Endothelial cell of umbilical vein (primary cell): ENCODE measurements at regions not wholly inside any gene's neighbourhood (a gene's known extent, or its start where the extent isn't known, plus 50 kb on each side); places are given as distances from the start of the nearest gene placed in this dataset.

Experiments
- BruUV-seq: library from RNA; stranded (reverse); fragments of 400-500 nt; replicated peaks from 2 replicates; lab custom pipeline; 2021; lab: Mats Ljungman, UMichigan
- CTCF ChIA-PET: fragments of 300-600, 350-600 bp; sonication (Branson Sonifier 250); formaldehyde crosslinking; loops from one replicate; lab custom pipeline; 2021; ENCODE audit warnings: antibody characterized with exemption, inconsistent platforms; lab: Charles Lee
- POLR2A ChIA-PET: fragments of 300-600, 350-600 bp; sonication (Branson Sonifier 250); formaldehyde crosslinking; loops from one replicate; lab custom pipeline; 2021; ENCODE audit warnings: antibody characterized with exemption, inconsistent platforms; lab: Charles Lee
- DNase-seq: peaks from one replicate; pipeline ENCODE4 v3.0.0-alpha.2; 2011; ENCODE audit warnings: low read depth, low spot score
- FAIRE-seq: peaks from 2 replicates; lab custom pipeline; 2011; peaks lifted over from hg19 to GRCh38; lab: Jason Lieb, UNC
- H2AFZ ChIP-seq: 2 replicates; pipeline ENCODE4 v1.6.0; 2012; ENCODE audit warnings: low read depth, low read length, control low read depth, inconsistent platforms
- H3K27ac ChIP-seq: 2 replicates; pipeline ENCODE4 v1.5.1; 2011; ENCODE audit warnings: low read depth, mild to moderate bottlenecking, control low read depth, low read length, moderate library complexity; ENCODE audit not compliant: insufficient read depth
- H3K27me3 ChIP-seq, 2 experiments: 2 replicates each; pipeline versions ENCODE4 v1.6.0 to v1.6.1; 2011; ENCODE audit warnings: low read length in 2 of 2, mixed read lengths in 1 of 2; ENCODE audit not compliant: control insufficient read depth in 2 of 2, insufficient read depth in 2 of 2
- H3K36me3 ChIP-seq, 2 experiments: 2 replicates in 1 of 2; 3 replicates in 1 of 2; pipeline ENCODE4 v1.5.1; 2011; ENCODE audit warnings: low read length in 2 of 2, mild to moderate bottlenecking in 1 of 2, moderate library complexity in 1 of 2; ENCODE audit not compliant: control insufficient read depth in 2 of 2, insufficient read depth in 2 of 2; ENCODE audit errors: extremely low read depth in 1 of 2
- H3K4me1 ChIP-seq: 3 replicates; pipeline ENCODE4 v1.5.1; 2011; ENCODE audit warnings: mild to moderate bottlenecking, low read length; ENCODE audit not compliant: control insufficient read depth, insufficient read depth; ENCODE audit errors: extremely low read depth
- H3K4me2 ChIP-seq: 2 replicates; pipeline ENCODE4 v1.6.1; 2011; ENCODE audit warnings: low read length, control low read depth, mixed read lengths; ENCODE audit not compliant: insufficient read depth
- H3K4me3 ChIP-seq, 3 experiments: fragments of 200-600 bp in 1 of 3; sonication (generic), shearing (Covaris generic) in 1 of 3; replicated peaks in 1 of 3; 2 replicates each; pipeline ENCODE4 v1.5.1; 2011 to 2016; ENCODE audit warnings: control low read depth in 3 of 3, low read length in 3 of 3, mild to moderate bottlenecking in 2 of 3, inconsistent platforms in 1 of 3, low read depth in 1 of 3, moderate library complexity in 1 of 3; ENCODE audit not compliant: insufficient read depth in 1 of 3
- H3K79me2 ChIP-seq: 2 replicates; pipeline ENCODE4 v1.6.0; 2012; ENCODE audit warnings: low read length, inconsistent platforms; ENCODE audit not compliant: control insufficient read depth, insufficient read depth
- H3K9ac ChIP-seq: replicated peaks from 2 replicates; pipeline ENCODE3; 2011; ENCODE audit warnings: low read length, control low read depth; ENCODE audit not compliant: insufficient read depth; ENCODE audit errors: extremely low read depth
- H3K9me1 ChIP-seq: replicated peaks from 3 replicates; pipeline ENCODE4 v1.6.0; 2011; ENCODE audit warnings: mild to moderate bottlenecking, low read length; ENCODE audit not compliant: control insufficient read depth, insufficient read depth; ENCODE audit errors: extremely low read depth
- H3K9me3 ChIP-seq: replicated peaks from 2 replicates; pipeline ENCODE4 v1.5.1; 2012; ENCODE audit warnings: low read length, inconsistent platforms; ENCODE audit not compliant: control insufficient read depth, insufficient read depth
- H4K20me1 ChIP-seq: replicated peaks from 2 replicates; pipeline ENCODE3; 2011; ENCODE audit warnings: mild to moderate bottlenecking, low read length; ENCODE audit not compliant: control insufficient read depth, insufficient read depth; ENCODE audit errors: extremely low read depth
- EZH2 ChIP-seq: IDR thresholded peaks from 2 replicates; pipeline ENCODE4 v1.6.1; 2012; ENCODE audit warnings: borderline replicate concordance, low read depth, mild to moderate bottlenecking, moderate library complexity, low read length, inconsistent platforms; ENCODE audit not compliant: severe bottlenecking
- FOS ChIP-seq: IDR thresholded peaks from 2 replicates; pipeline ENCODE4 v1.6.1; 2011; ENCODE audit warnings: mild to moderate bottlenecking, low read length, moderate library complexity, borderline replicate concordance; ENCODE audit not compliant: insufficient read depth
- GATA2 ChIP-seq: IDR thresholded peaks from 2 replicates; pipeline ENCODE4 v1.7.0; 2011; ENCODE audit warnings: low read depth, mild to moderate bottlenecking, moderate library complexity, mixed read lengths, low read length; ENCODE audit not compliant: insufficient read length, insufficient read depth
- JUN ChIP-seq: IDR thresholded peaks from 2 replicates; pipeline ENCODE4 v1.6.1; 2011; ENCODE audit warnings: borderline replicate concordance, low read depth; ENCODE audit not compliant: insufficient read length, insufficient read depth
- MAX ChIP-seq: IDR thresholded peaks from 2 replicates; pipeline ENCODE4 v1.6.1; 2011; ENCODE audit not compliant: insufficient read depth, insufficient read length
- MYC ChIP-seq: IDR thresholded peaks from one replicate; pipeline ENCODE4 v1.6.1; 2011; ENCODE audit warnings: mild to moderate bottlenecking, low read depth, low read length
- POLR2A ChIP-seq: IDR thresholded peaks from 2 replicates; pipeline ENCODE4 v1.6.1; 2012; ENCODE audit warnings: low read depth, mild to moderate bottlenecking, control low read depth, low read length
- POLR2AphosphoS5 ChIP-seq: IDR thresholded peaks from 2 replicates; pipeline ENCODE4 v1.6.1; 2012; ENCODE audit warnings: low read depth, mild to moderate bottlenecking, control low read depth, low read length, moderate library complexity; ENCODE audit not compliant: insufficient read depth
- dilution Hi-C: fragments of 300-500 bp; cut with MboI; formaldehyde crosslinking; loops from one replicate; pipeline ENCODE4 v1.15.0; 2019; ENCODE audit warnings: low sequenced_read_pairs; ENCODE audit not compliant: extremely low pct_ligation_motif_present
- intact Hi-C: fragments of 100-400 bp; cut with micrococcal nuclease; formaldehyde crosslinking; loops from one replicate; pipeline ENCODE4 v1.10.0; 2022

- dilution Hi-C loops: no loop called here
- DNase-seq (no peak), FAIRE-seq (no peak)
- BruUV-seq: no TSS peak
- Histone ChIP-seq H3K27ac (no peak overlapping the region), H4K20me1 (no peaks in the 10 kb centered on the region), H2AFZ (no peak overlapping the region), H3K9me3 (no peaks in the 10 kb centered on the region), H3K36me3 (no peaks in the 10 kb centered on the region), H3K9ac (no peak overlapping the region), H3K4me3 (no peak overlapping the region), H3K27me3 (no peaks in the 10 kb centered on the region), H3K9me1 (no peaks in the 10 kb centered on the region), H3K79me2 (no peaks in the 10 kb centered on the region), H3K4me2 (no peak overlapping the region), H3K4me1 (peaks cover 6% of the 10 kb centered on the region)
- POLR2A ChIA-PET: no interaction called here
- CTCF ChIA-PET: interaction anchor here (1.6 to 3.5 kb wide), 2 partner anchors 15 to 24 kb away, joined by 5 to 15 read pairs; no protein-coding TSS in a partner anchor
- TF ChIP-seq FOS (no peak), POLR2A (no peak), POLR2AphosphoS5 (no peak), MYC (no peak), EZH2 (no peak), JUN (no peak), GATA2 (no peak)
- intact Hi-C loops: no loop called here
These were observed 140.0 kb downstream of the TANC2 start for GRCh38 chr17:63106050-63106449.

- no peak overlapping the region for H3K4me2 ChIP-seq
- ChIA-PET CTCF (interaction anchor here (0.7 to 1.6 kb wide), 6 partner anchors 9 to 316 kb away, joined by 3 to 12 read pairs (median 3); no protein-coding TSS in a partner anchor), POLR2A (no interaction called here)
- no peak overlapping the region for H3K9ac ChIP-seq
- no peaks in the 10 kb centered on the region for H4K20me1 ChIP-seq
- H3K4me3 ChIP-seq: no peak overlapping the region
- dilution Hi-C loops: no loop called here
- FAIRE-seq (no peak), DNase-seq (no peak)
- no peaks in the 10 kb centered on the region for H3K9me1 ChIP-seq
- no TSS peak for BruUV-seq
- H3K9me3 ChIP-seq: no peaks in the 10 kb centered on the region
- no peaks in the 10 kb centered on the region for H3K27me3 ChIP-seq
- H3K79me2 ChIP-seq: no peaks in the 10 kb centered on the region
- intact Hi-C loops: no loop called here
- no peaks in the 10 kb centered on the region for H3K36me3 ChIP-seq
- no peak overlapping the region for H2AFZ ChIP-seq
- H3K27ac ChIP-seq: no peak overlapping the region
- no peak for TF ChIP-seq MAX
- TF ChIP-seq JUN: no peak
- no peaks in the 10 kb centered on the region for H3K4me1 ChIP-seq
These were observed 143.6 kb downstream of the TANC2 start for GRCh38 chr17:63109661-63110060.
